D341Med (cell line): ENCODE measurements at regions not wholly inside any gene's neighbourhood (a gene's known extent, or its start where the extent isn't known, plus 50 kb on each side); places are given as distances from the start of the nearest gene placed in this dataset.

ENCODE experiments used
- DNase-seq: peaks from one replicate; pipeline ENCODE4 v3.0.0; 2012; ENCODE audit warnings: low spot score

DNA sequence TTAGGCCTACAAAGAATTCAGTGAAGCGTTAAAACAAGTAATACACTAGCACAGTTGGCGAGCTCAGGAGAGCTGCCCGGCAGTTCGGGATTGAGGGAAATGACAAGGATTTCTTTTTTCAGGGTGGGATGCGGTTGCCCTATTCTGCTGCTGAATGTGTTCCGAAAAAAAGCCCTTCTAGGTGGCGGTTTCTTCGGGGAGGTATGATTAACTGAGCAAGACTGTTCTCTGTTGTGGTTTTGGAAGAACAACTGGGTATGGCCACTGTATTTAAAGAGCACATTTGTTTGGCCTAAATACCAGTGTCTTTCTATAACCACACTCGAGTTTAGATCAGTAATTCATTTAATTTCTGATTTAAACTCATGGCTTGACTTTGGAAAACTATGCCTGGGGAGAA, 459.7 kb upstream of the FAT1 start:
- DNase-seq = no peak

DNA sequence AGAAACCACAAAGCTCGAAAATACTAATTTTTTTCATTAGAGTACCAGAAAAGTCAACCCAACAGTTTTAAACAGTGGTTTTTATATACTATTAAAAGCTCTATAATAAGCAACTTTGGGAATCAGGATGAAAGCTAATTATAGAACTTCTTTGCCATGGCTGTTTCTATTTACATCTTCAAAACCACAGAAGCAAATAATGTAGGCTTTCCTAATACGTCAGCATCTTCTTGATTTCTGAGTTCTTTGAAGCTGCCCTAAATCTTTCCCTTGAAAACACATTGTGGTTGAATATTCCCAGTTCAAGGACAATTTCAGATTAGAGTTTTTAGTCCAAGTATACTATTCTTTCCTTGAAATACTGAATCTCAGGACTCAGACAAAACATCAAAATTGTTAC, 460.2 kb upstream of the FAT1 start:
- no peak for DNase-seq

DNA sequence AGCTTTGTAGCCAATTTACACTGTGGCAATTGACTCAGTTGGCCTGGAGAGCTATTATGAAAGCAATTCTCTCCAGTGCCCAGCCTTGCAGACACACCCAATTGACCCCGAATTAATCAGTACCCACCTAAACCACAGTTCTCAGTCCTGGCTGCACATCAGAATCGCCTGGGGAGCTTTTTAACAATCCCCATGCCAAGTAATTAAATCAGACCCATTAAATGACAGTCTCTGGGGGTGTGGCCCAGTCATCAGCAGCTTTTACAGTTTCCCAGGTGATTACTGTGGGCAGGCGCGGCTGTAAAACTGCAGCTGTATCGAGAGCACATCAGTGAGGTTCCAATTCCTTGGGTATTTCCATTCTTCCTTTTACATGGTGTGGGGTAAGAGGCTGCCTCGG, 460.9 kb upstream of the FAT1 start:
- DNase-seq = peak; percentile 45

DNA sequence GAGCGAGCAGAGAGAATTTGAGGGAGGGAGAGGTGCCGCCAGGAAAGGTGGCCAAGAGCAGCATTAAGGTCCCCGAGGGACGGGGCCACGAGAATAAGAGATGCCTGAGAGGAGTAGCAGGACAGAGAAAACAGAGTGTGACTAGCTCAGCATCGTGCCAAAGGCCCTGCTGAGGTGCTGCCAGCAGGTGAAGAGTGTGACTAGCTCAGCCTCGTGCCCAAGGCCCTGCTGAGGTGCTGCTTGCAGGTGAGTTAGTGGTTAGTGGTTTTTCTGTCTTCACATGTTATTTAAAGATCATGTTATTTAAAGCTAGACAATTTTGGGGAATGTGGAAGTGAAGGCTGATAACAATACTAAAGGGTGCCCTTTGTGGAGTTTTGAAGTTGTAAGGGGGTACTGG, 464.5 kb upstream of the FAT1 start:
- DNase-seq = no peak

GRCh38 chr4:187188741-187189140, 465.1 kb upstream of the FAT1 start:
- DNase-seq = no peak

GRCh38 chr4:187190390-187190789, 466.7 kb upstream of the FAT1 start:
- DNase-seq = no peak

DNA sequence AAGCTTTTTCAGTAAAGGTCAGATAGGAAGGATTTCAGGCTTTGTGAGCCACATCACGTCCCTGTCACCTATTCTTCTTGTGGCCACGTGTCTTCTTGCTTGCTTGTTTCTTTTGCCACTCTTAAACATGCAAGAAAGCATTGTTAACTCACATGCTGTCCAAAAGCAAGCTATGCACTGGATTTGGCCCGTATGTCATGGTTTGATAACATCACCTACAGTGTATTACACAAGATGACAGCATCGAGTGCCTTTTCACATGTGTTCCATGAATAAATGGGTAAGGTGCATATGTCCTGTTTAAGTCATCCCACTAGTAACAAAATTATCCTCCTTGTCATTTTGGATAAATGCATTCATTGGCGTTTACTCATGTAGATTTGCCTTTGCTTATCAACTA, 468.0 kb upstream of the FAT1 start:
- no peak for DNase-seq

GRCh38 chr4:187192266-187192665, 468.6 kb upstream of the FAT1 start:
- DNase-seq = no peak

DNA sequence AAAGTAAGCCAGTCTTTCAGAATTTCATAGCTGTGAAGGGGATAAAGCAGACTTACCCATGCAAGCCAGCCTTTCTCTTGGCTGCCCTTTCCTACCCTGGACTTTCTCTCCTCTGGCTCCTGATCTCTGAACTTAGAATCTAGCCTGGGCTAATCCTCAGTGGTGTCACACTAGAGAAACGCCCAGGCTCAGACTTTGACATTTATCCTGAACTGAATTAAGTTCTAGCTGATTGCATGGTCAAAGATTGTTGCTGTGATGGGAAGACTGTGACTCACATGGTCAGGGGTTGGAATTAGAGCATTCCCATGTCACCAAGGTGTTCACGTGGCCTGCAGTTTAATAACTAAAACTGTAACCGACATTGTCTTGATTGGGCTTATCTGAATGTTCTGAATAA, 469.5 kb upstream of the FAT1 start:
- DNase-seq = no peak

DNA sequence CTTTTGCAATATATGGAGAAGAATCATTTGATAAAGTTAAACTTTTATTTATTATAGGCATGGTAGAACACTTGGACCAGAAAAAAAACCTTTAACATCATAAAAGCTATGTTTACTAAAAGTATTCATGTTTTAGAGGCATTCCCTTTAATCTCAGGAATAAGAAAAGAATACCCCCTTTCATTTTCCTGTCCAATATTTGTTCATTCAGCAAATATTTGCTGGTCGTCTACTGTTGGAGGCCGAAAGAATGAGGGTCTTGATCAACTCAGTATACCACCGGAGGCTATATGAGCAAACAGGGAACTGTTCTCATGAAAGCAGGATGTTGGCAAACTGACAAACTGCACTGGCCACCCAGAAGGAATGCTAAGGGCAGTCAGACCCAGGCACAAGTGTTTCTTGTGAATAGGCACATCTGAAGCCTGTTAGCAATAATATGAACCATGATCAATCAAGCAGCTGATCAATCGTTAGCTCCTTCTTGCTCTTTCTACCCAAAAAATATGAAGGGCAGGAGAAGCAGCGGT, 480.8 kb upstream of the FAT1 start:
- DNase-seq = no peak

DNA sequence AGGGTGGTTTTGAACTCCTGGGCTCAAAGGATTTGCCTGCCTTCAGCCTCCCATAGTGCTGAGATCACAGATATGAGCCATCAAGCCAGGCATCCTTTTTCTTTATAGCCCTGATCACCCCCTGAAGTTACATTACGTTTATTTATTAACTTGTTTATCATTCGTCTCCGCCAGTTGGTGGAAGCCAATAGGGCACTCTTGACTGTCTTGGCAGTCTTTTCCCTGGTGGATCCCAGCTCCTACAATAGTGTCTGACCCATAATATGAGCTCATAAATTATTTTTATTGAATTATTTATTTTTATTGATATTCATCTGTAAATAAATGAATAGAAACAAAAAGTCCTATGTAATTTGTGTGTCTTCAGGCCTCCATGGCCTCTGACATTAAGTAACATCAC, 484.3 kb upstream of the FAT1 start:
- DNase-seq = no peak

GRCh38 chr4:187208651-187209050, 485.0 kb upstream of the FAT1 start:
- no peak for DNase-seq

GRCh38 chr4:187209921-187210613, 486.4 kb upstream of the FAT1 start:
- no peak for DNase-seq

DNA sequence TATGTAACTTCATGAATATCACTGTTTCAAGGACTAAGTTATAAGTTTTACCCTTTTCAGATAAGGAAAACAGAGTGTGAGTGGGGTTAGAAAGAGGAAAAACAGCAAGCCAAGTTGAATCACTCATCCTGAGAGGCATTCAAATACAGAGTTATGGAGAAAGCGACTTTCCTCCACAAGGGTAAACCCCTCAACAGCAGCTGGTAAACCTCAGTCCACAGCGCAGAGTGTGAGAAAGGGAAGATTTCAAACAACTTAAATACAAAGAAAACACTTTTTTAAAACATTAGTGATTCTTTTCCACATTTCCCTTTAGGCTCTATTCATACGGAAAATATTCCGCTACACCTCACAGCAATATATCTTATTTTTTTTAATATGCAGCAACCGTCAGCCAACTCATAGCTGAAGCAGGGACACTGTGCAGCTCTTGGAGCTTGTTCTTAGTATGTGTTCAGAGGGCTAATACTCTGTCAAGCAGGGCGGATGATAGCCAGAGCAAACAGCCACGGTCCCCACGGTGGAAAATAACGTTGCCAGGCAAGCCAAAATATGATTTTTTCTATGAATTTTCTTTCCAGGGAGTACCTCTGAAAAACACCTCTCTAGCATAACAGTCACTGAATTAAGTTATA, 488.9 kb upstream of the FAT1 start:
- no peak for DNase-seq

DNA sequence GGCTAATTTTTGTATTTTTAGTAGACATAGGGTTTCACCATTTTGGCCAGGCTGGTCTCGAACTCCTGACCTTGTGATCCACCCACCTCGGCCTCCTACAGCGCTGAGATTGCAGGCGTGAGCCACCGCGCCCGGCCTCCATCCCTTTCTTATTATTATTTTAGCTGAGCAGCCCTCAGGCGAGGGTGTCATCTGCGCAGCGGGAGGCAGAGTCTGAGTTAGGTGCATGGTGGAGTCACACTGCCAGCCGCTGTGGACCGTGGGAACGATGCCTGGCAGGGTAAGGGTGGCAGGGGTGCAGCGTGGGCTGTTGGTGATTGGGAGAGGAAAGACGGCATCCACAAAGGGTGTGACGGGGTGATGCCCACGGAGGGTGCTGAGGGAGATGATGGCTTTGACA, 491.8 kb upstream of the FAT1 start:
- no peak for DNase-seq

- no peak for DNase-seq
Observed at GRCh38 chr4:187218705-187219245, 495.1 kb upstream of the FAT1 start.

- DNase-seq = no peak
Observed at GRCh38 chr4:187224560-187224959, 500.9 kb upstream of the FAT1 start.

DNA sequence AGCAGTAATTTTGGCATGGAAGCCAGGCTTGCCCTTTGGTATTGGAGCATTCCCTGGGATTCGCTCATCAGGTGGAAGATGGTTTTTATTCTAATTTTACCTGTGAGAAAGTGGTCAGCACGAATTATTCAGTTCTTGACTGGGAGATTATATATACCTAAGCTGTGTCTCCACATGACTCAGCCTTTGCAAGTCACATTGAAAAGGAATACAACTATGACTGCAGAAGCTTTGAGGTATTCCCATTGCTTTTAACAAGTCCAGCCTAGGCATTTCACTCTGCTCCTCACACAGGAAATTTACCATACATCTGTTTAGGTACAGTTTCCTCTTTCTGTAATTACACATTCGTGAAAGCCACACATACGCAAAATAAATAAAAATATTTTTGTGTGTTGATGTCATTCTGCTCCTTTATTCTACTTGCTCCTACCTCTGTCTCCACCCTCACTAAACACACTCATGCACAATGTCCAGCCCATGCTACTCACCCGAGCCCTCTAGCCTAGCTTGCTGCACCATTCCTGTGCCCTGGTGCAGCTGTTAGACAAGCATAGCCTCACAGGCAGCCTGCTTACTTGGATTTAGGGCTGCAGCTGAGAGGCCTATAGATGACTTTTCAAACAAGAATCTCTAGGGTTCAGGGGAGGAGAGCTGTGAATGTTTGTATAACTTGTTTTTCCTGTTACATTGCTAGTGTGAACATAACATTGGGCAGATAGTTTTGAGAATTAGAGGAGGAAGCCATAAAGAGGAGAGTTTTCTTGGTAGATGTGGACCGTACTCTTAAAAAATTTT, 504.4 kb upstream of the FAT1 start:
- DNase-seq = no peak

DNA sequence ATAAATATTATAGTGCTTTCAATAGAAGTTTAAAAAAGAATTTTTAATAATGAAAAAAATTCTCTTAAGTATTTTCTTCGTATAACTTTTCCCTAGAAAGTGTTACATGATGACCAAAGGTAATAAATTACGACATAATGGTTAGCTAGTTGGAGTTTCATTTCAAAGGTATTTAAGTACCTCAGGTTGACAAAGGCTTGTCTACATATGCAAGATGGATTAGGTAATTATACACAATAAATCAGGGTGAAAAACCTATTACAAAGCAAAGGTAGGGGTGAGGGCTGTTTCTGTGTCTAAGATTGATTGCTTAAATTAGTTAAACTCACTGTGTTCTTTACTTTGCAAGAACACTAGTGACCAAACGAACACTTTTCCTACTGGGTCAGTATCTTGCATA, 508.5 kb upstream of the FAT1 start:
- DNase-seq = no peak

GRCh38 chr4:187232796-187233195, 509.1 kb upstream of the FAT1 start:
- DNase-seq = no peak

DNA sequence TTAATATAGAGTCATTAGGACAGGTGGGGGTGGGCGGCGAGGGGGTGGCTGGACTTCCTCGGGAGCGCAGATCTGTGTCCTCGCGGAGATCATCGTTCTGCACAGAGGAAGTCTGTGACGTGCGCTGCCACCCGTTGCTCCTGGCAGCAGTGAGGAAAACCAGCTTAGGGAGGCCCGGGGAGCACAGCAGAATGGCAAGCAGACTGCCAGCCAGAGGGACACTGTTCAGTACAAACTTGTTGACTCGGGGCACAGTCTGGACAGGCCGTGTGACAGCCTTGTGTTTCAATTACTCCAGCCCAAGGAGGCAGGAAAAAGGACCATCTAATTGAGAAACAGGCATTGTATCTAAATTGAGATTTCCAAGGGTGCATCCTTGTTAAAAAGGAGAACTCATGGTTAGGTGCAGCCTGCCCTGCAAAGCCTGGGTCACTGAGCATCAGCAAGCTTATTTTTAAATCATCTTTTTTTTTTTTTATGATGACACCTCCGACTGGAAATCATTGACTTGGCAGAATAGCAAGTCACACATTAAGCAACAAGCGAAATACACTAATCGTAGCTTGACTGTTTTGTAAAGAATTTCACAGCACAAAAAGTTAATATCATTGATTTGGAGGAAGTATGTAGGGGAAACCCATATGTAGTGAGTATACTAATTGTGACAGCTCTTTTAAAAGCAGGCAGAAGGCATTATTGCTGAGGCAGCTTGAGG, 512.0 kb upstream of the FAT1 start:
- DNase-seq = no peak

DNA sequence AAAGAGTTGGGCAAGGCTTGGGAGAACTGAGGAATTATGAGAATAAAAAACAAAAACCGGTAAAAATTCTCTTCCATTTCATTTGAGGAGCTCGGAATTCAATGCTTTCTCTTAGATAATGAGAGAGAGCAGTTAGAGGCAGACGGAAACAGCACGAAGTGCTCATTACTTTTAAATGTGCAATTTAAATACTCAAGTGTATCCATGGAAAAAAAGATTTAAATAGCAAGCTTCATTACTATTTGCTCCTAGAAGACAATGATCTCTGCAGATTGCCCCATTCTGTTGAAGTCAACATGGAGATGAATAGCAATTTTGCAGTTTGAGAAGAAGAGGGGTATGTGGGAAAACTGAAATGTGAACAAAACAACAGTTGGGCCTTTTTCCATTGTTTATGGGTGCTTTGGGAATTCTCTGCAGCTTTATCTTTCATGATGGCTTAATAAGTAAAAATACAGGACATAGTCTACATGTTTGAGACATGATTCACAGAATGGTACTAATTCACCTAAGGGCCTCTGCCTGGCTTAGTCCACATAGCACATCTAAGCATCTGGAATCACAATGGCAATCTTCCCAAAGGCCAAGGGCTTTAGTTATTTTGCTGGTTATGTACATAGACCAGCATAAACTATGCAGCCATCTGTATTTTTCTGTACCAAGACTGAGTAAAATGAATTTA, 512.7 kb upstream of the FAT1 start:
- DNase-seq = no peak
